Fibroblast of lung (primary cell): ENCODE measurements at regions not wholly inside any gene's neighbourhood (a gene's known extent, or its start where the extent isn't known, plus 50 kb on each side); places are given as distances from the start of the nearest gene placed in this dataset.

ENCODE experiments used
- DNase-seq, 2 donors: peaks; one replicate each; pipeline versions ENCODE4 v3.0.0 to v3.0.0-alpha.2; 2010; ENCODE audit warnings: low read depth in 2 of 2
- H2AFZ ChIP-seq: 2 replicates; pipeline ENCODE4 v1.5.1; 2012; ENCODE audit warnings: low read length, control low read depth, inconsistent platforms
- H3K27ac ChIP-seq: 2 replicates; pipeline ENCODE4 v1.5.1; 2011; ENCODE audit warnings: low read length, control low read depth; ENCODE audit not compliant: insufficient read depth
- H3K27me3 ChIP-seq: 2 replicates; pipeline ENCODE4 v1.5.1; 2011; ENCODE audit warnings: mild to moderate bottlenecking, low read length; ENCODE audit not compliant: control insufficient read depth, insufficient read depth
- H3K36me3 ChIP-seq: 2 replicates; pipeline ENCODE4 v1.5.1; 2011; ENCODE audit warnings: low read length; ENCODE audit not compliant: control insufficient read depth, insufficient read depth
- H3K4me1 ChIP-seq: 2 replicates; pipeline ENCODE4 v1.5.1; 2011; ENCODE audit warnings: low read length; ENCODE audit not compliant: control insufficient read depth, insufficient read depth; ENCODE audit errors: extremely low read depth
- H3K4me2 ChIP-seq: 2 replicates; pipeline ENCODE4 v1.5.1; 2011; ENCODE audit warnings: low read length, control low read depth; ENCODE audit not compliant: insufficient read depth; ENCODE audit errors: extremely low read depth
- H3K4me3 ChIP-seq, 4 experiments: fragments of 200-600 bp in 1 of 4; sonication (generic) in 1 of 4; replicated peaks in 1 of 4; 2 replicates each; pipeline ENCODE4 v1.5.1; 2011 to 2016; ENCODE audit warnings: low read length in 4 of 4, low read depth in 3 of 4, mild to moderate bottlenecking in 3 of 4, control low read depth in 2 of 4, inconsistent platforms in 1 of 4, mixed read lengths in 1 of 4; ENCODE audit not compliant: insufficient read depth in 1 of 4; ENCODE audit errors: control extremely low read depth in 1 of 4
- H3K79me2 ChIP-seq: 2 replicates; pipeline ENCODE4 v1.5.1; 2012; ENCODE audit warnings: mild to moderate bottlenecking, low read length, inconsistent platforms; ENCODE audit not compliant: control insufficient read depth, insufficient read depth
- H3K9ac ChIP-seq: 2 replicates; pipeline ENCODE4 v1.5.1; 2011; ENCODE audit warnings: mild to moderate bottlenecking, low read length, control low read depth; ENCODE audit not compliant: insufficient read depth
- H3K9me3 ChIP-seq: 2 replicates; pipeline ENCODE4 v1.5.1; 2012; ENCODE audit warnings: low read depth, low read length; ENCODE audit not compliant: control insufficient read depth, insufficient read depth
- H4K20me1 ChIP-seq: 2 replicates; pipeline ENCODE4 v1.5.1; 2011; ENCODE audit warnings: low read length; ENCODE audit not compliant: control insufficient read depth, insufficient read depth; ENCODE audit errors: extremely low read depth
- CTCF ChIP-seq, 2 donors: IDR thresholded peaks in 1 of 2; conservative IDR thresholded peaks in 1 of 2; 1 replicate in 1 of 2; 2 replicates in 1 of 2; pipeline ENCODE4 v1.5.1; 2011 to 2012; ENCODE audit warnings: low read length in 2 of 2, control low read depth in 1 of 2, inconsistent platforms in 1 of 2, low read depth in 1 of 2, mild to moderate bottlenecking in 1 of 2
- EZH2 ChIP-seq: IDR thresholded peaks from 2 replicates; pipeline ENCODE4 v1.5.1; 2012; ENCODE audit warnings: low read length, control low read depth, mild to moderate bottlenecking; ENCODE audit errors: missing control alignments

GRCh38 chr5:165003283-165003682 is 1497.9 kb downstream of the MAT2B start:
- Histone ChIP-seq H3K27ac (no peak overlapping the region), H4K20me1 (no peaks in the 10 kb centered on the region), H3K9ac (no peak overlapping the region), H2AFZ (no peak overlapping the region), H3K27me3 (no peaks in the 10 kb centered on the region), H3K36me3 (no peaks in the 10 kb centered on the region), H3K4me1 (no peaks in the 10 kb centered on the region), H3K4me2 (no peak overlapping the region), H3K9me3 (no peaks in the 10 kb centered on the region), H3K4me3 (no peak overlapping the region), H3K79me2 (no peaks in the 10 kb centered on the region)
- TF ChIP-seq CTCF (conservative IDR thresholded peaks at IDR 0.05 in 1 of 2, IDR thresholded peaks at IDR 0.05 in 1 of 2; ENCODE audit: low read depth in 1 of 2, low read length in 2 of 2) (no peak), EZH2 (no peak)
- DNase-seq: no peak

- H3K27ac ChIP-seq: no peak overlapping the region
- no peaks in the 10 kb centered on the region for H3K36me3 ChIP-seq
- no peak for DNase-seq
- H3K4me2 ChIP-seq: no peak overlapping the region
- no peaks in the 10 kb centered on the region for H3K79me2 ChIP-seq
- H2AFZ ChIP-seq: no peak overlapping the region
- H3K9me3 ChIP-seq: no peaks in the 10 kb centered on the region
- H3K27me3 ChIP-seq: no peaks in the 10 kb centered on the region
- H4K20me1 ChIP-seq: no peaks in the 10 kb centered on the region
- H3K4me1 ChIP-seq: no peaks in the 10 kb centered on the region
- no peak overlapping the region for H3K9ac ChIP-seq
- TF ChIP-seq CTCF (conservative IDR thresholded peaks at IDR 0.05 in 1 of 2, IDR thresholded peaks at IDR 0.05 in 1 of 2; ENCODE audit: low read depth in 1 of 2, low read length in 2 of 2): no peak
- no peak for TF ChIP-seq EZH2
- H3K4me3 ChIP-seq: no peak overlapping the region
These were observed 1498.8 kb downstream of the MAT2B start for GRCh38 chr5:165004175-165004574.

GRCh38 chr5:165014439-165014838 is 1509.0 kb downstream of the MAT2B start:
- Histone ChIP-seq H3K27ac (no peak overlapping the region), H3K4me1 (no peaks in the 10 kb centered on the region), H3K4me2 (no peak overlapping the region), H4K20me1 (no peaks in the 10 kb centered on the region), H3K36me3 (no peaks in the 10 kb centered on the region), H2AFZ (no peak overlapping the region), H3K79me2 (no peaks in the 10 kb centered on the region), H3K4me3 (no peak overlapping the region), H3K27me3 (no peaks in the 10 kb centered on the region), H3K9me3 (no peaks in the 10 kb centered on the region), H3K9ac (no peak overlapping the region)
- DNase-seq: no peak
- TF ChIP-seq EZH2 (no peak), CTCF (conservative IDR thresholded peaks at IDR 0.05 in 1 of 2, IDR thresholded peaks at IDR 0.05 in 1 of 2; ENCODE audit: low read depth in 1 of 2, low read length in 2 of 2) (no peak)
